Neural crest cell (in vitro differentiated cells): ENCODE measurements at regions not wholly inside any gene's neighbourhood (a gene's known extent, or its start where the extent isn't known, plus 50 kb on each side); places are given as distances from the start of the nearest gene placed in this dataset.

Source experiments
- DNase-seq: peaks from one replicate; pipeline ENCODE4 v3.0.0; 2021; ENCODE audit warnings: low read depth, mixed read lengths, low spot score
- H3K27ac Mint-ChIP-seq: one replicate; pipeline ENCODE4 v1.8.0; 2021; ENCODE audit warnings: mild to moderate bottlenecking, mixed read lengths; ENCODE audit not compliant: unreplicated experiment
- H3K27me3 Mint-ChIP-seq: 2 replicates; pipeline ENCODE4 v1.8.0; 2021; ENCODE audit warnings: low read depth, mild to moderate bottlenecking, mixed read lengths
- H3K36me3 Mint-ChIP-seq: 2 replicates; pipeline ENCODE4 v1.8.0; 2021; ENCODE audit warnings: low read depth, mild to moderate bottlenecking, mixed read lengths
- H3K4me1 Mint-ChIP-seq: 2 replicates; pipeline ENCODE4 v1.8.0; 2021; ENCODE audit warnings: mixed read lengths
- H3K4me3 Mint-ChIP-seq: one replicate; pipeline ENCODE4 v1.8.0; 2021; ENCODE audit warnings: mild to moderate bottlenecking, mixed read lengths
- H3K9me3 Mint-ChIP-seq: 2 replicates; pipeline ENCODE4 v1.8.0; 2021; ENCODE audit warnings: mixed read lengths
- TF ChIP-seq, protein P1 (sequence below): fragments of 200-600 bp; sonication (generic); conservative IDR thresholded peaks from 2 replicates; pipeline ENCODE4 v1.5.0; 2021; ENCODE audit warnings: antibody characterized with exemption, mild to moderate bottlenecking

DNA sequence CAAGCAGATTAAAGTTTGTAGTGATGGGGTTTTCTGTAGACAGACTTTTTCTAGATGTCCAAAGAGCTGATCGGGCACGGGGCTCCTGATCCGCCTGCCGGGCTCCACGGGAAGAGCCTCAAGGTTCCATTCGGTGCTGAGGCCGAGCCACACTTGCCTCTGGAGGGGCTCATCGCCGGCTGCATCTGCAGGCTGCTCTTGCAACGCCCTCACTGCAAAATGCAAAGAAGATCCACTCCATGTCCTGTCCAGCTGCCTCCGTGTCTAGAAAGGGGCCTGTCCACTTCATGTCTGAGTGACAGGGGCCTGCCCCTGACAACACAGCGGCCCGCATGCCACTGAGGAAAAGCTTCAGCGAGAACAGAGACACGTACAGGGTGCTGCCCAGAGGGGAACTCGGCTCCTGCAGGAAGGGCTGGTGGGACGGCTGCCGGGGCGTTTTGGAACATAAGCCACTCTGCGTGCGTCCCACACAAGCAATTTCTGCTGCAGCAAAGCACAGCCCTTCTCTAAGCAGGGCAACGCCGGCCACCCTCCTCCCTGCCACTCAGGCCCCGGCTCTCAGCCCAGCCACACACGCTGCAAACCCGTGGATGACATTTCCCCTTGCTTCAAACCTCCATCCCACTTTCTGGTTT is 53.6 kb upstream of the CTDP1 start:
- Mint-ChIP-seq H3K4me3 (no peak overlapping the region), H3K27me3 (no peaks in the 10 kb centered on the region), H3K27ac (no peak overlapping the region), H3K4me1 (peaks cover 7% of the 10 kb centered on the region), H3K9me3 (no peaks in the 10 kb centered on the region), H3K36me3 (no peaks in the 10 kb centered on the region)
- no peak for DNase-seq
- TF ChIP-seq, protein P1, sequence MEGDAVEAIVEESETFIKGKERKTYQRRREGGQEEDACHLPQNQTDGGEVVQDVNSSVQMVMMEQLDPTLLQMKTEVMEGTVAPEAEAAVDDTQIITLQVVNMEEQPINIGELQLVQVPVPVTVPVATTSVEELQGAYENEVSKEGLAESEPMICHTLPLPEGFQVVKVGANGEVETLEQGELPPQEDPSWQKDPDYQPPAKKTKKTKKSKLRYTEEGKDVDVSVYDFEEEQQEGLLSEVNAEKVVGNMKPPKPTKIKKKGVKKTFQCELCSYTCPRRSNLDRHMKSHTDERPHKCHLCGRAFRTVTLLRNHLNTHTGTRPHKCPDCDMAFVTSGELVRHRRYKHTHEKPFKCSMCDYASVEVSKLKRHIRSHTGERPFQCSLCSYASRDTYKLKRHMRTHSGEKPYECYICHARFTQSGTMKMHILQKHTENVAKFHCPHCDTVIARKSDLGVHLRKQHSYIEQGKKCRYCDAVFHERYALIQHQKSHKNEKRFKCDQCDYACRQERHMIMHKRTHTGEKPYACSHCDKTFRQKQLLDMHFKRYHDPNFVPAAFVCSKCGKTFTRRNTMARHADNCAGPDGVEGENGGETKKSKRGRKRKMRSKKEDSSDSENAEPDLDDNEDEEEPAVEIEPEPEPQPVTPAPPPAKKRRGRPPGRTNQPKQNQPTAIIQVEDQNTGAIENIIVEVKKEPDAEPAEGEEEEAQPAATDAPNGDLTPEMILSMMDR, result no peak

DNA sequence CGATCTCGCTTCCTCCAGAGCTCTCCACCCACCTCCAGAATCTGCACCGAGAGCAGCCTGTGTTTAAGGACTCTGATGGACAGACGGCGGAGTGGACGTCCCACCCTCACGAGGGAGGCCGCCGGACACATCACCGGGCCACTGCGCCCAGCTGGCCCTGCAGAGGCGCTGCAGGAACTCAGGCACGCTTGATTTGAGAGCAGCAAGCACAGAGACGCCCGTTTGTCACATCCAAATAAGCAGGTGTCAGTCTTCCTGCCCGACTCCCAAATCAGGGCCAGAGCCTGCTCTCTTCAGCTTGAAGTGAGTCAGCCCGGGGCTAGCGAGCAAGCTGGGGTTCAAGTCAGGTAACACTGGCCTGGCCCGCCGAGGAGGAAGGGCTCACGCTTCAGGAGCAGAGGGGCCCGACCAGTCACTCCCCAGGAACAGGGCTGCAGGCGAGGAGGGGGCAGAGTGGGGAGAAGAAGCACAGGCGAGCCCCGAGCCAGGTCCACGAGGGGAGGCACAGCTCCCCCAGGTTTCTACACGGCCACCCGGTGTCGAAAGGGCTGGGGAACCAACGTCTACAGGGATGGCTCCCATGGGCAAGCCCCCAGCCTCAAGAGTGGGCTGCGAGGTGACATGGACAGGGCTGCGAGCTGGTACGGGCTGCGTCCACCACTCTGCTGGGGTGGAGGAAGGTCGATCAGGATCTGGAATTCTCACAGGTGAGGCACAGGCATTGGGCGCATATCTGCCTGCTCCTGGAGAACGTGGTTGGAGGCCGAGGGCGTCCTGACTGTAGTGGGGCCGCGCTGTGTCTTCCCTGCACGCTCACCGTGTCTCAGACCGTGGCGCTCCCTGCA is 52.5 kb upstream of the CTDP1 start:
- Mint-ChIP-seq H3K27me3 (no peaks in the 10 kb centered on the region), H3K9me3 (no peaks in the 10 kb centered on the region), H3K27ac (no peak overlapping the region), H3K4me1 (peaks cover 7% of the 10 kb centered on the region), H3K4me3 (no peak overlapping the region), H3K36me3 (no peaks in the 10 kb centered on the region)
- TF ChIP-seq, protein P1, result no peak
- no peak for DNase-seq

DNA sequence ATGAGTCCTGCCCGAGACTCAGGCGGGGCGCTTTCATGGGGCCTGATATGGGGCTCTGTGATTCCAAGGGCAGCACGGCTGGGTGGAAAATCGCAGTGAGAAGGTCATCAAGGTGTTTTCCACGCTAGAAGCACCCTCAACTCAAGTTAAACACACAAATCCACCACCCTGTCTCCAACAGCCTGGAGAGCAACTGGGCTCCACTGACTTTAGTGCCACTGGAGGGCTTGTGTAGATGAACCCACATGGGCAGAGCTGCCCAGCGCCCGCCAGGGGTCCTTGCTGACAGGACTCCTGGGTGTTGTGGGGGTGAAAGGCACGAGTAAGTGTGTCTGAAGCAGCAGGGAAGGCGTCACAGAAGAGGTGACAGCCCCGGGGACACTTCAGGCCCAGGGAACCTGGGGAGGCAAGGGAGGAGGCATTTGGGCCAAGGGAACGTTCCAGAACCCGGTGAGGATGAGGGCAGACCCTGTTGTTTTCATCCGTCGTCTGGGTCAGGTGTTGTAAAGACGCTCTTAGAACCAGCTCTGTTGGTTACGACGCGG is 51.8 kb upstream of the CTDP1 start:
- DNase-seq, result no peak
- Mint-ChIP-seq H3K4me1 (peaks cover 7% of the 10 kb centered on the region), H3K36me3 (no peaks in the 10 kb centered on the region), H3K27ac (no peak overlapping the region), H3K4me3 (no peak overlapping the region), H3K9me3 (no peaks in the 10 kb centered on the region), H3K27me3 (no peaks in the 10 kb centered on the region)
- TF ChIP-seq, protein P1, result no peak

DNA sequence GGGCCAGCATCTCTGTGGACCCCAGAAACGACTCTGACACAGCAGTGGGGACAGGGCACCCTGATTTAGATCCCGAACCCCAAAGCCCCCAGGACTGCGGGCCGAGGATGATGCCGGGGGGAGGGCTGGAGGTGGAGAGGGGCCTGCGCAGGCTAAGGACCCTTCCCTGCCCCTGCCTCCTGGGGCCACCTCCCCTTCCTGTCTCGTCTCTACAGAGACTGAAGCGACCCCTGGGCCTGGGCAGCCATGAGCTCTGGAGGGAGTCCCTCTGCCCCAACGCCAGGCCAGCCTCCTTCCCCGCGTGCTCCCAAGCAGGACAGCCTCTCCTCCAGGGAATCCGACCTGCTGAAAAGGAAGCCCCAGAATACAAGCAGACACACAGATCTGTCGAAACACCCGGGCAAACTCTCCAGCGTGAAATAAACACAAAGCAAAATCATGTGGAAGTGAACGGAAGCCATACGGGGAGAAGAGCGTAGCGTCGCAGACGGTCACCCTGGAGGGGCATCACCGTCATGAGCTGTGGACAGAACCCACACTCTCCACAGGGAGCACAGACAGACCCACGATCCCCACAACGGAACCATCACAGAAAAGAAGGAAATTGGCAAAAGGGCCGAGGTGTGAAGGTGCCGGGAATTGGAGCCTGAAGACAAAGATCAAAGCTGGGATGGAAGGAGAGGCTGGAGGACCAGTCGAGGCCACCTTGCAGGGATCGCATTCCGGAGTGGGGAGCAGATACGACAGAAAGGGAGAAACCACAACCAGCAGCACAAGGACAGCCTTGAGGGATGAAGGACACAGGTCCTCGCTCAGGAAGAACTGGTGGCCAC is 51.0 kb upstream of the CTDP1 start:
- H3K4me1 Mint-ChIP-seq, result peaks cover 7% of the 10 kb centered on the region
- H3K27ac Mint-ChIP-seq, result no peak overlapping the region
- peaks cover under 1% of the 10 kb centered on the region for H3K9me3 Mint-ChIP-seq
- H3K36me3 Mint-ChIP-seq, result no peaks in the 10 kb centered on the region
- no peaks in the 10 kb centered on the region for H3K27me3 Mint-ChIP-seq
- no peak overlapping the region for H3K4me3 Mint-ChIP-seq
- no peak for DNase-seq
- TF ChIP-seq, protein P1, result no peak

DNA sequence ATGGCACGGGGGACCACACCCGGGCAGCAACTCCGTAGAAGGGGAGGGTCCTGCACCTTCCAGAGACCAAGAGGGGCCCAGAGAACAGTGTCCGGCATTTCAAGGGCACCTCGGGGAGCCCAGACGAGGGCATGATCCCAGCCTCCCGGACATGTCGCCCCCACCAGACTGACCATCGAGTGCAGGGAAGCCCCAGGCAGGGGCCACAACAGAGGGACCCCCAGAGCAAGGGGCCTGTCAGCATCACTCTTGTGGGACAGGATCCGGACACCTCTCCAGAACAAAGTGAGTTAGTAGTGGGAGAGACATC is 50.4 kb upstream of the CTDP1 start:
- Mint-ChIP-seq H3K36me3 (no peaks in the 10 kb centered on the region), H3K4me1 (peaks cover 7% of the 10 kb centered on the region), H3K9me3 (peaks cover 3% of the 10 kb centered on the region), H3K27me3 (no peaks in the 10 kb centered on the region), H3K4me3 (no peak overlapping the region), H3K27ac (no peak overlapping the region)
- DNase-seq, result no peak
- TF ChIP-seq, protein P1, result no peak
